GM23338 (cell line): ENCODE measurements at regions not wholly inside any gene's neighbourhood (a gene's known extent, or its start where the extent isn't known, plus 50 kb on each side); places are given as distances from the start of the nearest gene placed in this dataset.

Experiments
- ATAC-seq: fragments of 200-7000 bp; cut with Tn5 transposase; 3 replicates; pipeline ENCODE4 v1.9.1; 2020
- DNase-seq: peaks from one replicate; pipeline ENCODE4 v3.0.0-alpha.2; 2015; ENCODE audit warnings: low spot score
- H2AFZ ChIP-seq: fragments of 200-600 bp; sonication (generic); 2 replicates; pipeline ENCODE4 v1.8.0; 2016; ENCODE audit warnings: antibody characterized with exemption, mild to moderate bottlenecking, moderate library complexity
- H3F3A ChIP-seq: fragments of 200-600 bp; sonication (generic); replicated peaks from 2 replicates; pipeline ENCODE4 v1.8.0; 2017; ENCODE audit warnings: antibody characterized with exemption, mixed run types, low read depth
- H3K27ac ChIP-seq: fragments of 200-600 bp; sonication (generic); 2 replicates; pipeline ENCODE4 v1.6.1; 2016; ENCODE audit warnings: low read depth
- H3K27me3 ChIP-seq: fragments of 200-600 bp; sonication (generic); 2 replicates; pipeline ENCODE4 v1.8.0; 2016; ENCODE audit warnings: mild to moderate bottlenecking, mixed run types, moderate library complexity; ENCODE audit not compliant: insufficient read depth
- H3K36me3 ChIP-seq: fragments of 200-600 bp; sonication (generic); 2 replicates; pipeline ENCODE4 v1.8.0; 2016; ENCODE audit warnings: mild to moderate bottlenecking; ENCODE audit not compliant: insufficient read depth
- H3K4me1 ChIP-seq: fragments of 200-600 bp; sonication (generic); 2 replicates; pipeline ENCODE4 v1.8.0; 2016; ENCODE audit warnings: mild to moderate bottlenecking, moderate library complexity; ENCODE audit not compliant: insufficient read depth
- H3K4me2 ChIP-seq: fragments of 200-600 bp; sonication (generic); 2 replicates; pipeline ENCODE4 v1.7.1; 2017; ENCODE audit warnings: mixed run types
- H3K4me3 ChIP-seq: fragments of 200-600 bp; sonication (generic); 2 replicates; pipeline ENCODE4 v1.6.1; 2016; ENCODE audit warnings: mixed run types
- H3K79me2 ChIP-seq: fragments of 200-600 bp; sonication (generic); replicated peaks from 2 replicates; pipeline ENCODE4 v1.8.0; 2017; ENCODE audit warnings: mild to moderate bottlenecking; ENCODE audit not compliant: insufficient read depth
- H3K9me2 ChIP-seq: fragments of 200-600 bp; sonication (generic); 2 replicates; pipeline ENCODE4 v1.8.0; 2017; ENCODE audit not compliant: insufficient read depth
- H4K20me1 ChIP-seq: fragments of 200-600 bp; sonication (generic); replicated peaks from 2 replicates; pipeline ENCODE4 v1.8.0; 2017; ENCODE audit warnings: mild to moderate bottlenecking; ENCODE audit not compliant: insufficient read depth
- H3K27ac Mint-ChIP-seq: 2 replicates; pipeline ENCODE4 v1.8.0; 2020; ENCODE audit warnings: inconsistent platforms, mild to moderate bottlenecking, moderate library complexity, mixed read lengths
- H3K27me3 Mint-ChIP-seq: 3 replicates; pipeline ENCODE4 v1.8.0; 2022; ENCODE audit warnings: low read depth, mild to moderate bottlenecking, moderate library complexity, mixed read lengths, inconsistent platforms; ENCODE audit not compliant: insufficient read depth, poor library complexity
- H3K36me3 Mint-ChIP-seq: 3 replicates; pipeline ENCODE4 v1.8.0; 2021; ENCODE audit warnings: low read depth, mild to moderate bottlenecking, inconsistent platforms, moderate library complexity, mixed read lengths
- H3K4me1 Mint-ChIP-seq: 3 replicates; pipeline ENCODE4 v1.8.0; 2020; ENCODE audit warnings: mild to moderate bottlenecking, inconsistent platforms, mixed read lengths
- H3K4me3 Mint-ChIP-seq: 3 replicates; pipeline ENCODE4 v1.8.0; 2021; ENCODE audit warnings: moderate library complexity, mild to moderate bottlenecking, inconsistent platforms, mixed read lengths
- H3K9me3 Mint-ChIP-seq: 3 replicates; pipeline ENCODE4 v1.8.0; 2020; ENCODE audit warnings: moderate library complexity, mild to moderate bottlenecking, inconsistent platforms, mixed read lengths
- CREB1 ChIP-seq: fragments of 250-450 bp; sonication (Bioruptor Pico); IDR thresholded peaks from 2 replicates; pipeline ENCODE4 v1.5.0; 2020; ENCODE audit warnings: low read depth, mild to moderate bottlenecking, moderate library complexity
- CTCF ChIP-seq, 2 experiments: fragments of 200-600 bp in 1 of 2; sonication (generic) in 1 of 2; conservative IDR thresholded peaks; 2 replicates each; pipeline versions ENCODE4 v1.5.1 to v1.6.1; 2016 to 2017; ENCODE audit warnings: antibody characterized with exemption in 2 of 2, low read depth in 2 of 2, mild to moderate bottlenecking in 2 of 2, moderate library complexity in 1 of 2
- EZH2phosphoT487 ChIP-seq: fragments of 200-600 bp; sonication (generic); IDR thresholded peaks from one replicate; pipeline ENCODE4 v1.8.1; 2018; ENCODE audit warnings: antibody characterized with exemption; ENCODE audit not compliant: unreplicated experiment
- JUNB ChIP-seq: IDR thresholded peaks from one replicate; pipeline ENCODE4 v1.6.1; 2016; ENCODE audit warnings: antibody characterized with exemption; ENCODE audit not compliant: unreplicated experiment
- NANOG ChIP-seq: IDR thresholded peaks from 2 replicates; pipeline ENCODE4 v1.6.1; 2016; ENCODE audit warnings: antibody characterized with exemption, borderline replicate concordance
- POLR2AphosphoS5 ChIP-seq: IDR thresholded peaks from 2 replicates; pipeline ENCODE4 v1.6.1; 2016; ENCODE audit warnings: antibody characterized with exemption, low read depth
- STAT1 ChIP-seq: IDR thresholded peaks from one replicate; pipeline ENCODE4 v1.6.1; 2016; ENCODE audit warnings: antibody characterized with exemption; ENCODE audit not compliant: unreplicated experiment
- ZNF114 ChIP-seq: fragments of 250-450 bp; sonication (Bioruptor Pico); IDR thresholded peaks from 2 replicates; pipeline ENCODE4 v1.5.0; 2020; ENCODE audit warnings: mild to moderate bottlenecking, moderate library complexity
- ZNF331 ChIP-seq: fragments of 250-450 bp; sonication (Bioruptor Pico); IDR thresholded peaks from 2 replicates; pipeline ENCODE4 v1.5.0; 2020; ENCODE audit warnings: low read depth, mild to moderate bottlenecking, moderate library complexity
- TF ChIP-seq, protein P1 (sequence below): IDR thresholded peaks from 2 replicates; pipeline ENCODE4 v1.6.1; 2016; ENCODE audit warnings: antibody characterized with exemption
- TF ChIP-seq, protein P2 (sequence below): IDR thresholded peaks from one replicate; pipeline ENCODE4 v1.6.1; 2018; ENCODE audit warnings: antibody characterized with exemption; ENCODE audit not compliant: unreplicated experiment

DNA sequence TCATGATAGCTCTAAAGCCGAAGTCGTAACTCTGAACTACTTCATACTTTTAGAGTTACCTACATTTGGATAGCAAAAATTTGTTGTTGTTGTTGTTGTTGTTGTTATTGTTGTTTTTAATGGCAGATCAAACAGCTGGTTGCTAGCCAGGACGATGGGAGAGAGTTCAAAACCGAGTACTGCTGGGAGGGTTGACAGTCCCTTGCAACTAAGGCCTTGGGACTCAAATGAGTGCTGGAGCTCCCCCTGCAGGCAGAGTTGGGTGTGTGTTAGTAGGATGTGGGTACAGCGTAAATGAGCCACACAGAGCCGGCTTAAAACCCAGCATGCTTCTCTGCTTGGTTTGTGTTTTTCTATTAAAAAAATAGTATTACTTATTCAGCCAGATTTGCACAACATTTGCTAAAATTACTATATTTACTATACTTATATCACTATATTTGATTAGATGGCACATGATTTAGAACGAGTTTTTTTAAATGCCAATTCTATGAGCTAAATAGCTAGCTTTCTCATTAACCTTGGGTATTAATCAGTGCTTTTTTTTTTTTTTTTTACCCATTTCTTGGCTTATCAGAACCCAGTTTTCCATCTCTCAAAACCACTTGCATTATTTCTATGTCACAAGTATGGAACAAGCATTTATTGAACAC lies 129.2 kb upstream of the SYT6 start:
- peak; percentile 95 for DNase-seq
- peaks cover 9% of the 10 kb centered on the region for H3K4me1 ChIP-seq
- H2AFZ ChIP-seq: no peak overlapping the region
- no peak overlapping the region for H3K27ac ChIP-seq
- TF ChIP-seq CTCF (conservative IDR thresholded peaks at IDR 0.05; ENCODE audit: low read depth in 2 of 2) (peak; percentile 88 to 95), STAT1 (no peak), ZNF114 (CRISPR knock-in tag) (no peak), CREB1 (no peak)
- TF ChIP-seq, protein P1, sequence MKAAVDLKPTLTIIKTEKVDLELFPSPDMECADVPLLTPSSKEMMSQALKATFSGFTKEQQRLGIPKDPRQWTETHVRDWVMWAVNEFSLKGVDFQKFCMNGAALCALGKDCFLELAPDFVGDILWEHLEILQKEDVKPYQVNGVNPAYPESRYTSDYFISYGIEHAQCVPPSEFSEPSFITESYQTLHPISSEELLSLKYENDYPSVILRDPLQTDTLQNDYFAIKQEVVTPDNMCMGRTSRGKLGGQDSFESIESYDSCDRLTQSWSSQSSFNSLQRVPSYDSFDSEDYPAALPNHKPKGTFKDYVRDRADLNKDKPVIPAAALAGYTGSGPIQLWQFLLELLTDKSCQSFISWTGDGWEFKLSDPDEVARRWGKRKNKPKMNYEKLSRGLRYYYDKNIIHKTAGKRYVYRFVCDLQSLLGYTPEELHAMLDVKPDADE: no peak
- Mint-ChIP-seq H3K9me3 (no peaks in the 10 kb centered on the region), H3K36me3 (no peaks in the 10 kb centered on the region), H3K27me3 (peaks cover 2% of the 10 kb centered on the region), H3K27ac (no peak overlapping the region), H3K4me1 (peaks cover 11% of the 10 kb centered on the region), H3K4me3 (no peak overlapping the region)
- no peak overlapping the region for H3K4me2 ChIP-seq
- H3K9me2 ChIP-seq: no peaks in the 10 kb centered on the region
- H3K36me3 ChIP-seq: no peaks in the 10 kb centered on the region
- H3K27me3 ChIP-seq: no peaks in the 10 kb centered on the region
- no peaks in the 10 kb centered on the region for H3F3A ChIP-seq
- H3K79me2 ChIP-seq: no peaks in the 10 kb centered on the region
- H4K20me1 ChIP-seq: no peaks in the 10 kb centered on the region
- H3K4me3 ChIP-seq: no peak overlapping the region
- peak; percentile 99 for ATAC-seq

GRCh38 chr1:114278911-114279310 lies 125.2 kb upstream of the SYT6 start:
- H3K27ac Mint-ChIP-seq: no peak overlapping the region
- H3F3A ChIP-seq: no peaks in the 10 kb centered on the region
- TF ChIP-seq STAT1: no peak
- TF ChIP-seq, protein P2, sequence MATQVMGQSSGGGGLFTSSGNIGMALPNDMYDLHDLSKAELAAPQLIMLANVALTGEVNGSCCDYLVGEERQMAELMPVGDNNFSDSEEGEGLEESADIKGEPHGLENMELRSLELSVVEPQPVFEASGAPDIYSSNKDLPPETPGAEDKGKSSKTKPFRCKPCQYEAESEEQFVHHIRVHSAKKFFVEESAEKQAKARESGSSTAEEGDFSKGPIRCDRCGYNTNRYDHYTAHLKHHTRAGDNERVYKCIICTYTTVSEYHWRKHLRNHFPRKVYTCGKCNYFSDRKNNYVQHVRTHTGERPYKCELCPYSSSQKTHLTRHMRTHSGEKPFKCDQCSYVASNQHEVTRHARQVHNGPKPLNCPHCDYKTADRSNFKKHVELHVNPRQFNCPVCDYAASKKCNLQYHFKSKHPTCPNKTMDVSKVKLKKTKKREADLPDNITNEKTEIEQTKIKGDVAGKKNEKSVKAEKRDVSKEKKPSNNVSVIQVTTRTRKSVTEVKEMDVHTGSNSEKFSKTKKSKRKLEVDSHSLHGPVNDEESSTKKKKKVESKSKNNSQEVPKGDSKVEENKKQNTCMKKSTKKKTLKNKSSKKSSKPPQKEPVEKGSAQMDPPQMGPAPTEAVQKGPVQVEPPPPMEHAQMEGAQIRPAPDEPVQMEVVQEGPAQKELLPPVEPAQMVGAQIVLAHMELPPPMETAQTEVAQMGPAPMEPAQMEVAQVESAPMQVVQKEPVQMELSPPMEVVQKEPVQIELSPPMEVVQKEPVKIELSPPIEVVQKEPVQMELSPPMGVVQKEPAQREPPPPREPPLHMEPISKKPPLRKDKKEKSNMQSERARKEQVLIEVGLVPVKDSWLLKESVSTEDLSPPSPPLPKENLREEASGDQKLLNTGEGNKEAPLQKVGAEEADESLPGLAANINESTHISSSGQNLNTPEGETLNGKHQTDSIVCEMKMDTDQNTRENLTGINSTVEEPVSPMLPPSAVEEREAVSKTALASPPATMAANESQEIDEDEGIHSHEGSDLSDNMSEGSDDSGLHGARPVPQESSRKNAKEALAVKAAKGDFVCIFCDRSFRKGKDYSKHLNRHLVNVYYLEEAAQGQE: no peak
- TF ChIP-seq JUNB: no peak
- no peak for TF ChIP-seq ZNF331 (CRISPR knock-in tag)
- TF ChIP-seq EZH2phosphoT487: no peak
- no peak for TF ChIP-seq ZNF114 (CRISPR knock-in tag)
- TF ChIP-seq NANOG: no peak
- TF ChIP-seq POLR2AphosphoS5: no peak
- TF ChIP-seq CTCF (conservative IDR thresholded peaks at IDR 0.05; ENCODE audit: low read depth in 2 of 2): no peak
- TF ChIP-seq CREB1: no peak
- TF ChIP-seq, protein P1: no peak

More at GRCh38 chr1:114278911-114279310, 125.2 kb upstream of the SYT6 start:
- Histone ChIP-seq H3K79me2 (no peaks in the 10 kb centered on the region), H2AFZ (no peak overlapping the region), H3K27ac (no peak overlapping the region), H3K4me3 (no peak overlapping the region), H3K4me1 (no peaks in the 10 kb centered on the region), H3K9me2 (no peaks in the 10 kb centered on the region), H3K4me2 (no peak overlapping the region), H3K27me3 (no peaks in the 10 kb centered on the region), H3K36me3 (no peaks in the 10 kb centered on the region), H4K20me1 (no peaks in the 10 kb centered on the region)
- no peak overlapping the region for H3K4me3 Mint-ChIP-seq
- DNase-seq (no peak), ATAC-seq (no peak)
- H3K9me3 Mint-ChIP-seq: no peaks in the 10 kb centered on the region
- no peaks in the 10 kb centered on the region for H3K36me3 Mint-ChIP-seq
- H3K27me3 Mint-ChIP-seq: peaks cover 4% of the 10 kb centered on the region
- no peaks in the 10 kb centered on the region for H3K4me1 Mint-ChIP-seq
